Panc1 (cell line): ENCODE measurements at regions not wholly inside any gene's neighbourhood (a gene's known extent, or its start where the extent isn't known, plus 50 kb on each side); places are given as distances from the start of the nearest gene placed in this dataset.

Experiments used
- ATAC-seq: fragments of 200-7000 bp; cut with Tn5 transposase; 2 replicates; pipeline ENCODE4 v1.9.1; 2020; ENCODE audit warnings: mild to moderate bottlenecking, moderate library complexity
- BruUV-seq: library from RNA; stranded (reverse); fragments of 400-500 nt; replicated peaks from 2 replicates; lab custom pipeline; 2021; lab: Mats Ljungman, UMichigan
- CTCF ChIA-PET: fragments of 300-600 bp; sonication (Branson Sonifier 250); formaldehyde crosslinking; loops from one replicate; lab custom pipeline; 2022; ENCODE audit warnings: antibody characterized with exemption; lab: Charles Lee
- POLR2A ChIA-PET: fragments of 300-600 bp; sonication (Branson Sonifier 250); formaldehyde crosslinking; loops from one replicate; lab custom pipeline; 2022; ENCODE audit warnings: antibody characterized with exemption; lab: Charles Lee
- DNase-seq: peaks from one replicate; pipeline ENCODE4 v3.0.0-alpha.2; 2010; ENCODE audit warnings: low read depth, low spot score
- H3K27ac ChIP-seq: 2 replicates; pipeline ENCODE4 v1.5.1; 2011; ENCODE audit warnings: mild to moderate bottlenecking, low read length, inconsistent platforms
- H3K27me3 ChIP-seq: fragments of 200-500 bp; sonication (Bioruptor generic); 2 replicates; pipeline ENCODE4 v1.6.0; 2014; ENCODE audit warnings: low read length, inconsistent platforms; ENCODE audit not compliant: control insufficient read depth, insufficient read depth
- H3K36me3 ChIP-seq: fragments of 200-500 bp; sonication (Bioruptor generic); 2 replicates; pipeline ENCODE4 v1.5.1; 2014; ENCODE audit warnings: inconsistent platforms, mild to moderate bottlenecking, low read length, moderate library complexity; ENCODE audit not compliant: control insufficient read depth, insufficient read depth
- H3K4me1 ChIP-seq: 2 replicates; pipeline ENCODE4 v1.5.1; 2011; ENCODE audit warnings: inconsistent platforms, mild to moderate bottlenecking, low read length, moderate library complexity; ENCODE audit not compliant: control insufficient read depth, insufficient read depth
- H3K4me3 ChIP-seq, 2 experiments: 2 replicates each; pipeline ENCODE4 v1.5.1; 2011 to 2012; ENCODE audit warnings: low read depth in 2 of 2, low read length in 2 of 2, mild to moderate bottlenecking in 2 of 2, inconsistent platforms in 1 of 2, moderate library complexity in 1 of 2
- H3K9me3 ChIP-seq: fragments of 200-500 bp; sonication (Bioruptor generic); 2 replicates; pipeline ENCODE4 v1.5.1; 2014; ENCODE audit warnings: low read depth, mild to moderate bottlenecking, inconsistent platforms, low read length, moderate library complexity; ENCODE audit not compliant: control insufficient read depth, insufficient read depth
- CTCF ChIP-seq: fragments of 450-650 bp; IDR thresholded peaks from 2 replicates; pipeline ENCODE4 v1.5.1; 2017; ENCODE audit warnings: mild to moderate bottlenecking
- POLR2AphosphoS5 ChIP-seq: IDR thresholded peaks from 2 replicates; pipeline ENCODE4 v1.6.1; 2012; ENCODE audit warnings: mild to moderate bottlenecking, low read depth, low read length, moderate library complexity
- REST ChIP-seq, 2 experiments: IDR thresholded peaks; 2 replicates each; pipeline ENCODE4 v1.6.1; 2011 to 2012; ENCODE audit warnings: low read depth in 2 of 2, control low read depth in 1 of 2, low read length in 1 of 2, mild to moderate bottlenecking in 1 of 2, moderate library complexity in 1 of 2; ENCODE audit not compliant: insufficient read depth in 1 of 2
- SIN3A ChIP-seq: IDR thresholded peaks from 2 replicates; pipeline ENCODE4 v1.6.1; 2012; ENCODE audit warnings: low read depth, mild to moderate bottlenecking, low read length, moderate library complexity, borderline replicate concordance; ENCODE audit not compliant: insufficient read depth
- TCF7L2 ChIP-seq: IDR thresholded peaks from 2 replicates; pipeline ENCODE4 v1.6.1; 2011; ENCODE audit warnings: mild to moderate bottlenecking, low read depth, low read length, inconsistent platforms
- in situ Hi-C: cut with HindIII; loops from 2 replicates; pipeline ENCODE4 v1.10.0; 2016; ENCODE audit warnings: low sequenced_read_pairs, low pct_unique_long_range_greater_than_20kb
- intact Hi-C: fragments of 100-400 bp; cut with micrococcal nuclease; formaldehyde crosslinking; loops from one replicate; pipeline ENCODE4 v1.10.0; 2022; ENCODE audit not compliant: unreplicated experiment

- no peak for DNase-seq
- H3K27ac ChIP-seq = no peak overlapping the region
- no peaks in the 10 kb centered on the region for H3K9me3 ChIP-seq
- no peaks in the 10 kb centered on the region for H3K36me3 ChIP-seq
- no TSS peak for BruUV-seq
- in situ Hi-C loops = no loop called here
- CTCF ChIA-PET = no interaction called here
- H3K4me3 ChIP-seq = no peak overlapping the region
- intact Hi-C loops = no loop called here
- POLR2A ChIA-PET = interaction anchor here (0.6 kb wide), 1 partner anchor 135 kb away, joined by 3 read pairs; no protein-coding TSS in a partner anchor
- H3K27me3 ChIP-seq = no peaks in the 10 kb centered on the region
- no peak for ATAC-seq
- H3K4me1 ChIP-seq = no peaks in the 10 kb centered on the region
- no peak for TF ChIP-seq POLR2AphosphoS5
- no peak for TF ChIP-seq SIN3A
- no peak for TF ChIP-seq REST (IDR thresholded peaks at IDR 0.05; ENCODE audit: insufficient read depth in 1 of 2, low read depth in 2 of 2, low read length in 1 of 2)
- TF ChIP-seq TCF7L2 = no peak
- no peak for TF ChIP-seq CTCF
Observed at GRCh38 chr17:69801368-69801767, 273.7 kb upstream of the KCNJ16 start.

GRCh38 chr17:69802045-69802740 lies 272.8 kb upstream of the KCNJ16 start:
- DNase-seq (no peak), ATAC-seq (no peak)
- H3K4me1 ChIP-seq = no peaks in the 10 kb centered on the region
- H3K9me3 ChIP-seq = no peaks in the 10 kb centered on the region
- no peaks in the 10 kb centered on the region for H3K27me3 ChIP-seq
- H3K27ac ChIP-seq = no peak overlapping the region
- H3K36me3 ChIP-seq = no peaks in the 10 kb centered on the region
- intact Hi-C loops = no loop called here
- no peak overlapping the region for H3K4me3 ChIP-seq
- in situ Hi-C loops = no loop called here
- ChIA-PET POLR2A (no interaction called here), CTCF (no interaction called here)
- TF ChIP-seq SIN3A = no peak
- no peak for TF ChIP-seq POLR2AphosphoS5
- TF ChIP-seq TCF7L2 = no peak
- no peak for TF ChIP-seq REST (IDR thresholded peaks at IDR 0.05; ENCODE audit: insufficient read depth in 1 of 2, low read depth in 2 of 2, low read length in 1 of 2)
- no peak for TF ChIP-seq CTCF
- no TSS peak for BruUV-seq
